ENCODE measurements at regions not wholly inside any gene's neighbourhood (a gene's known extent, or its start where the extent isn't known, plus 50 kb on each side); places are given as distances from the start of the nearest gene placed in this dataset.

DNA sequence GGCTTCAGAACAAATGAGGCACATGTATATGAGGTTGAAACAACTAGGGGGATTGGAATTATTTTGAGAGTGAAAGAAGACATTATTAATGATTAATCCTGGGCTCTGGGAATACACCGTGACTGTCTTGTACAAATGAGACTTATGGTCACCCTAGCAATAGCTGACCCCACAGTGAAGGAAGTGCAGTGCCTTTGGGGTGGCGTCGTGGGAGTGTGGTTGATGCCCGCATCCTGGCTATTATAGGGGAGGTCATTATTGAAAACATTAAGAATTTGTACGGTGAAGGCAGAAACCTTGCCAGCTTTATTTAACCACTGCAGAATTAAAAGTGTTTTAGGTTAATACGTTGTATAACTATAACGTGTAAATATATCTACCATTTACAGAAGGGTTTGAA, 296.7 kb downstream of the CYRIA start:
- TF ChIP-seq TARDBP (IDR thresholded peaks at IDR 0.05) (no peak), ELF4 (IDR thresholded peaks at IDR 0.05) (no peak), BHLHE40 (IDR thresholded peaks at IDR 0.05; ENCODE audit: borderline replicate concordance) (no peak), SUZ12 (IDR thresholded peaks at IDR 0.05) (no peak), SP1 (IDR thresholded peaks at IDR 0.05) (no peak), FOXA1 (IDR thresholded peaks at IDR 0.05) (no peak), LEF1 (IDR thresholded peaks at IDR 0.05; ENCODE audit: borderline replicate concordance) (no peak), ARNT (IDR thresholded peaks at IDR 0.05) (no peak), CTBP1 (IDR thresholded peaks at IDR 0.05; ENCODE audit: borderline replicate concordance) (no peak), FOXK2 (IDR thresholded peaks at IDR 0.05) (no peak), NFRKB (IDR thresholded peaks at IDR 0.05) (no peak), ZNF384 (IDR thresholded peaks at IDR 0.05) (no peak)
- ChIA-PET CTCF (no interaction called here), POLR2A (no interaction called here)
- no peak for DNase-seq (ENCODE audit: extremely low spot score)

- ChIA-PET POLR2A (no interaction called here), CTCF (no interaction called here)
- DNase-seq (ENCODE audit: extremely low spot score): no peak
- no peak for TF ChIP-seq FOXA1 (IDR thresholded peaks at IDR 0.05)
- TF ChIP-seq BHLHE40 (IDR thresholded peaks at IDR 0.05; ENCODE audit: borderline replicate concordance): no peak
- TF ChIP-seq CTBP1 (IDR thresholded peaks at IDR 0.05; ENCODE audit: borderline replicate concordance): no peak
- no peak for TF ChIP-seq ARNT (IDR thresholded peaks at IDR 0.05)
Observed at GRCh38 chr2:16368328-16368727, 297.3 kb downstream of the CYRIA start.

- ChIA-PET POLR2A (no interaction called here), CTCF (no interaction called here)
- DNase-seq (ENCODE audit: extremely low spot score): no peak
- no peak for TF ChIP-seq L3MBTL2 (conservative IDR thresholded peaks at IDR 0.05)
- no peak for TF ChIP-seq ARNT (IDR thresholded peaks at IDR 0.05)
- no peak for TF ChIP-seq TARDBP (IDR thresholded peaks at IDR 0.05)
- no peak for TF ChIP-seq FOXA1 (IDR thresholded peaks at IDR 0.05)
- no peak for TF ChIP-seq LEF1 (IDR thresholded peaks at IDR 0.05; ENCODE audit: borderline replicate concordance)
- TF ChIP-seq SUZ12 (IDR thresholded peaks at IDR 0.05): no peak
- TF ChIP-seq CTBP1 (IDR thresholded peaks at IDR 0.05; ENCODE audit: borderline replicate concordance): no peak
- no peak for TF ChIP-seq FOXK2 (IDR thresholded peaks at IDR 0.05)
Observed at GRCh38 chr2:16365366-16365765, 300.3 kb downstream of the CYRIA start.

GRCh38 chr2:16363581-16363980, 302.1 kb downstream of the CYRIA start:
- no peak for DNase-seq (ENCODE audit: extremely low spot score)
- ChIA-PET CTCF (no interaction called here), POLR2A (no interaction called here)
- no peak for TF ChIP-seq FOXM1 (IDR thresholded peaks at IDR 0.05; ENCODE audit: borderline replicate concordance)
- no peak for TF ChIP-seq SP1 (IDR thresholded peaks at IDR 0.05)
- TF ChIP-seq HDGF (IDR thresholded peaks at IDR 0.05; ENCODE audit: borderline replicate concordance): no peak
- TF ChIP-seq, protein P1, sequence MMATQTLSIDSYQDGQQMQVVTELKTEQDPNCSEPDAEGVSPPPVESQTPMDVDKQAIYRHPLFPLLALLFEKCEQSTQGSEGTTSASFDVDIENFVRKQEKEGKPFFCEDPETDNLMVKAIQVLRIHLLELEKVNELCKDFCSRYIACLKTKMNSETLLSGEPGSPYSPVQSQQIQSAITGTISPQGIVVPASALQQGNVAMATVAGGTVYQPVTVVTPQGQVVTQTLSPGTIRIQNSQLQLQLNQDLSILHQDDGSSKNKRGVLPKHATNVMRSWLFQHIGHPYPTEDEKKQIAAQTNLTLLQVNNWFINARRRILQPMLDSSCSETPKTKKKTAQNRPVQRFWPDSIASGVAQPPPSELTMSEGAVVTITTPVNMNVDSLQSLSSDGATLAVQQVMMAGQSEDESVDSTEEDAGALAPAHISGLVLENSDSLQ (IDR thresholded peaks at IDR 0.05): no peak
- TF ChIP-seq ARNT (IDR thresholded peaks at IDR 0.05): no peak
- TF ChIP-seq LEF1 (IDR thresholded peaks at IDR 0.05; ENCODE audit: borderline replicate concordance): no peak
- TF ChIP-seq CTBP1 (IDR thresholded peaks at IDR 0.05; ENCODE audit: borderline replicate concordance): no peak
- TF ChIP-seq FOXA1 (IDR thresholded peaks at IDR 0.05): no peak
- no peak for TF ChIP-seq NFRKB (IDR thresholded peaks at IDR 0.05)
- no peak for TF ChIP-seq TARDBP (IDR thresholded peaks at IDR 0.05)
- TF ChIP-seq FOXK2 (IDR thresholded peaks at IDR 0.05): no peak
- TF ChIP-seq ELF4 (IDR thresholded peaks at IDR 0.05): no peak
- TF ChIP-seq L3MBTL2 (conservative IDR thresholded peaks at IDR 0.05): no peak
- no peak for TF ChIP-seq BHLHE40 (IDR thresholded peaks at IDR 0.05; ENCODE audit: borderline replicate concordance)
- no peak for TF ChIP-seq ZNF384 (IDR thresholded peaks at IDR 0.05)

DNA sequence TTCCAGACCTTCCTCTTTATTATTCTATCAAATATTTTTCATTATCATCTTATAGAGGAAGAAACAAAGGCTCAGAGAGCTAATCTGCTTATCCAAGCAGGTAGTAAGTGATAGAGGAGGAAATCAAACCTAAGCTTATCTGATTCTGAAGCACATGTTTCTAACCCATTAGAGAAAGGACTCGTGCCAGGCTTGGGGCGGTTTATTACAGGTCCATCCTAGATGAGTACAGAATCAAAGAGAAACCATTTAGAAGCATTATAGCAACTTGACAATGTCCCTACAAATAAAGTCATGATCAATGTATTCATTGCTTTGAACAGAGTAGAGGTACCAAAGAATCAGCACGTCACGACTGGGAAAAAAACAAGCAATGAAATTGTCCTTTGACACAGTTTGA, 303.0 kb downstream of the CYRIA start:
- ChIA-PET POLR2A (no interaction called here), CTCF (no interaction called here)
- TF ChIP-seq NFRKB (IDR thresholded peaks at IDR 0.05) (no peak), ELF4 (IDR thresholded peaks at IDR 0.05) (no peak), CTBP1 (IDR thresholded peaks at IDR 0.05; ENCODE audit: borderline replicate concordance) (no peak), LEF1 (IDR thresholded peaks at IDR 0.05; ENCODE audit: borderline replicate concordance) (no peak), L3MBTL2 (conservative IDR thresholded peaks at IDR 0.05) (no peak), HDGF (IDR thresholded peaks at IDR 0.05; ENCODE audit: borderline replicate concordance) (no peak), FOXK2 (IDR thresholded peaks at IDR 0.05) (no peak), SP1 (IDR thresholded peaks at IDR 0.05) (no peak), FOXM1 (IDR thresholded peaks at IDR 0.05; ENCODE audit: borderline replicate concordance) (no peak)
- TF ChIP-seq, protein P1 (IDR thresholded peaks at IDR 0.05): no peak
- DNase-seq (ENCODE audit: extremely low spot score): no peak

- no peak for DNase-seq (ENCODE audit: extremely low spot score)
- TF ChIP-seq NFRKB (IDR thresholded peaks at IDR 0.05) (no peak), TARDBP (IDR thresholded peaks at IDR 0.05) (no peak), L3MBTL2 (conservative IDR thresholded peaks at IDR 0.05) (no peak), FOXM1 (IDR thresholded peaks at IDR 0.05; ENCODE audit: borderline replicate concordance) (no peak), FOXA1 (IDR thresholded peaks at IDR 0.05) (no peak), SUZ12 (IDR thresholded peaks at IDR 0.05) (no peak), HDGF (IDR thresholded peaks at IDR 0.05; ENCODE audit: borderline replicate concordance) (no peak), CTBP1 (IDR thresholded peaks at IDR 0.05; ENCODE audit: borderline replicate concordance) (no peak), ELF4 (IDR thresholded peaks at IDR 0.05) (no peak), LEF1 (IDR thresholded peaks at IDR 0.05; ENCODE audit: borderline replicate concordance) (no peak), BHLHE40 (IDR thresholded peaks at IDR 0.05; ENCODE audit: borderline replicate concordance) (no peak)
- TF ChIP-seq, protein P1 (IDR thresholded peaks at IDR 0.05): no peak
- CTCF ChIA-PET: no interaction called here
- POLR2A ChIA-PET: no interaction called here
Observed at GRCh38 chr2:16361261-16361995, 304.2 kb downstream of the CYRIA start.
